HG03060 (cell line): ENCODE measurements at regions not wholly inside any gene's neighbourhood (a gene's known extent, or its start where the extent isn't known, plus 50 kb on each side); places are given as distances from the start of the nearest gene placed in this dataset.
"Not testable (repeated sequence)": the region's sequence is repeated elsewhere in the genome, so short reads cannot be mapped to it uniquely, and the experiment has no call there.

Experiments used
- ATAC-seq: cut with Tn5 transposase; IDR thresholded peaks from one replicate; pipeline ENCODE4 v1.9.1; 2021; ENCODE audit warnings: low read depth, moderate number of reproducible peaks; ENCODE audit not compliant: unreplicated experiment

DNA sequence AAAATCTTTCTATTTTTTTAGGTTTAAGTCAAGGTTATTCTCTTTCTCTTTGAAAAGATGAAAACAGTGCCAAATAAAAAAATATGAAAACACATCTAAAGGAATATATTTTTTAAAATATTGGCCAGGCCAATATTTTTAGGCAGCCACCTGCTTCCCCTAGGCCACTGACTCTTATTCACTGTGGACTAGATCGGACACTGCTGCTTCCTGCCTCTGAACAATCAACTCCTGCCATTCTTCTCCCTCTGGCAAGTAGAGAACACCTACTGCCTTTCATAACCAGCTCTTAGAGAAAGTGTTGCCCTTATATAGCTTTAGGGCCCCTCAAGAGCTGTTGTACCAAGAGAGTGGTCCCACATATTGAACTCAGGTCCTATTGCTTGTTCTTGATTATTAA lies 529.2 kb downstream of the RAPGEF2 start:
- ATAC-seq = no peak

DNA sequence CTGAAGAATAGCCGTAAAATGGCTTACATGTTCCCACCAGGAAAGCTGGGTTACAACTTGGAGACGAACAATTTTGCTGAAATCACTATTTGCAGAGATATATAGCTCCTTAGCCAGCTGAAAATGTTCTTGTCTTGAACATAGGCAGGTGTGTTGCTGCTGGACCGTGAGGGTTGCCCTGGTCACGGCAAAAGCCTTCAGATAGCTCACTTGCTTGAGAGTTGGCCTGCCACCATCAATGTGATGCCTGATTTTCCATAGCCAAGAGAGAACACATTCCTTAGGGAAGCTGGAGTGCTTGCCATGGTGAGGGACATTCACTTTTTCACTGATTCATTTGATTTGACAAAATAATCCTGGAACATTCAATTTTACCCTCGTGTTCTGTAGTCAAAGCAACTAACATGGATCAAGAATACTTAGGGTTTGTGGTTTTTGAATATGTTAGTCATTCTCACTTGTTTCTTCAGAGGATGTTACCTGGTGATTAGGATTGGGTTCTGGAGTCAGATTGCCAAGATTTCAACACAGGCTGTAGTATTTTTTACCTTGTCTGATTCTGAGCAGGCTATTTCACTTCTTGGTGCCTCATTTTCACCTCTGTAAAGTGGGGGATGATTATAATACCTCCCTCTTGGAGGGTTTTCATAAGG lies 536.9 kb downstream of the RAPGEF2 start:
- no peak for ATAC-seq

GRCh38 chr4:159649237-159649636 lies 546.4 kb downstream of the RAPGEF2 start:
- ATAC-seq = no peak

- no peak for ATAC-seq
Observed at GRCh38 chr4:159652871-159653270, 550.0 kb downstream of the RAPGEF2 start.

- ATAC-seq = no peak
Observed at GRCh38 chr4:159655547-159655946, 552.7 kb downstream of the RAPGEF2 start.

DNA sequence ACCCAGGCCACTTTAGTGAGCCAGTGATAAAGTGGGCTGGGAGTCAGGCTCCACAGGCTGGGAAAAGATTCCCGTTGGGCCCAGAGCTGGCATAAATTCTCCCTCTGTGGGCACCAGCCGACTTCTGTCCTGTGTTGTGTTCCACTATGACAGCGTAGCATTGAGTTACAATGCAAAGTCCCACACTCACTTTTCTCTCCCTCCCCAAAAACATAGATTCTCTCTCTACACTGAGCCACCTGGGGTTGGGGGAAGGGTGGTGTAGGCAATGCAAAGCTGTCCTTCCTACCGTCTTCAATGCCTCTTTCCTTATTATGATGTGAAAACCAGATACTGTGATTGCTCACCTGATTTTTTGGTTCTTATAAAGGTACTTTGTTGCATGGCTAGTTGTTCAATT lies 566.2 kb downstream of the RAPGEF2 start:
- no peak for ATAC-seq

DNA sequence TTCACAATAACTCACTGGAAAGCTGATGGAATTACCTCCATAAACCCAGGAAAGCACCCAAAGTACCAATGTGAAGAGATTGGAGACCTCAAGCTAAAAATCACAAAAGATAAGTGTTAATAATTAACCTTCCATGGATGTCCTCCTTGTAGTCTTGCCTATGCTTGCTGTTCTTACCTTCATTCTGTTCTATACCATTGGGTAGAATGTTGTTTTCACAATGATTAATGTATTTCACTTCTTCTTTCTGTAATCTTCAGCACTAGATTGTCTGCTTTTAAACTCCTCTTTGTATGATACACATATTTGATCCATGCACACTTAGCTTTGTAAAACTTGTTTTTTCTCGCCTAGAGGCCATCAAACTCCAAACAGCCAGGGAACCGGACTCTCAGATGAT lies 570.3 kb downstream of the RAPGEF2 start:
- no peak for ATAC-seq

DNA sequence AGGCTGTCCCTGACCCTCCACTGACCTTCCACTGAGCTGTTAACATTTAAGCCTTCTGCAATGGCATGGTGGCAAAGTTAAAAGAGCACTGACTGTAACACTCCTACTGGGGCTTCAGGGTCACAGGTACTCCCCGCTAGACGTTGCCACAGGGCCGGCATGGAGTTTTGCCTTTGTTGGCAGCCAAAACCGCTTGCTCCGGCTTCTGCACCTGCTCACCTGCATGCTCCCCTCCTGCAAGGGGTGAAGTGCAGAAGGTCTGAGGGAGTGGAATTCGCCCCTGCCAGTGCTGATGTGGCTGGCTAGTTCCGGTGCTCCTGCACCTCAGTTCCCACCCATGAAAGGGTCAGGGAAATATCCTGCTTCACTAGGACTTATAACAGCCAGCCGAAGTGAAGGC lies 571.4 kb downstream of the RAPGEF2 start:
- no peak for ATAC-seq

DNA sequence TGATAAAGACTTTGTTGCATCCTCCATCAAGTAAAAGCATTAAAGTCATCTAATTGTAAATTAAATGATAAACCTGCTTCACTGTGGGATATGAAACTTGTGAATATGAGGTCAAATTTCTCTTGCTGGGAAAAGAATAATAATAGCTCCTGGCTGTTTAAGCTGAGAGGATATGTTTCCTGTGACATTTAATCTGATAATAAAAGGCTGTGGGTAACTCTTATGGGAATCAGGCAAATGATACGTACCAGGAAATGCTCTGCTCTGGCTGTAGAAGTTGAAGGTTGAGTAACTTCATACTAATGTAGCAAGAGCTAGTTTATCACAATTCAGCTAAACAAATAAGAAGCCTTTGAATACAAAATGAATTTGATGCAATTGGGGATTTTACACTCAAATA lies 574.6 kb downstream of the RAPGEF2 start:
- no peak for ATAC-seq

DNA sequence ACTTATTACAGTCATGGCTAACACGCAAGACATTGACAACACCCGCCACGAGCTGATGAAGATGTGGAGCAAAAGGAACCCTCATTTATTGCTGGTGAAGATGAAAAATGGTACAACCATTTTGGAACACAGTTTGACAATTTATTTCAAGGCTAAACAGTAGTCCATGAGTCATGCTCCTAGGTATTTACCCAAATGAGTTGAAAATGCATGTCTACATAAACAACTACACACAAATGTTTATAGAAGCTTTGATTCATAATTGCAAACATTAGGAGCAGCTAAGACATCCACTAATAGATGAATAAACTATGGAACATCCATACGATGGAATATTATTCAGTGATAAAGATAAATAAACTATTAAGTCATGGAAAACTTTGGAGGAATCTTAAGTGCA lies 580.1 kb downstream of the RAPGEF2 start:
- ATAC-seq = no peak

- ATAC-seq = no peak
Observed at GRCh38 chr4:159684061-159684460, 581.2 kb downstream of the RAPGEF2 start.

- ATAC-seq = no peak
Observed at GRCh38 chr4:159685340-159686092, 582.6 kb downstream of the RAPGEF2 start.

GRCh38 chr4:159689526-159689925 lies 586.6 kb downstream of the RAPGEF2 start:
- ATAC-seq = no peak

- no peak for ATAC-seq
Observed at GRCh38 chr4:159697322-159698283, 594.7 kb downstream of the RAPGEF2 start.

- ATAC-seq = no peak
Observed at GRCh38 chr4:159698336-159698735, 595.5 kb downstream of the RAPGEF2 start.

DNA sequence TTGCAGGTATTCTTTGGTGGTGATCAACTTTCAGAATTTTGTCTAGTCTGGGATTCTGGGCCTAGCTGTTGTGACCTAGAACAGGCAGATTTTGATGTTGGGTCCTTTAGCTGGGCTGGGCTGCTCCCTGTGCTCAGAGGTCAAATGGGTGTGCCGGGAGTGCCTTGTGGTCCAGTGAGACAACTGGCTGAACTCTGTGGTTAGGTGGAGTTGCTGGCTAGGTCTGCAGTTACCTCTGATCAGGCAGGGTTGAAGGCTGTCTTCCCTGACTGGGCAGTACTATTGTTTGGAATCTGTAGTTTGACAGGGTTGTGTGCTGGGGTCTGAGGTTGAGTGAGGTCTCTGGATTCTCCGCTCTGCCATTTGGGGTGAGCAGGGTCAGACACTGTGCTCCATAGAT lies 599.3 kb downstream of the RAPGEF2 start:
- no peak for ATAC-seq

- ATAC-seq = no peak
Observed at GRCh38 chr4:159705334-159705733, 602.5 kb downstream of the RAPGEF2 start.

DNA sequence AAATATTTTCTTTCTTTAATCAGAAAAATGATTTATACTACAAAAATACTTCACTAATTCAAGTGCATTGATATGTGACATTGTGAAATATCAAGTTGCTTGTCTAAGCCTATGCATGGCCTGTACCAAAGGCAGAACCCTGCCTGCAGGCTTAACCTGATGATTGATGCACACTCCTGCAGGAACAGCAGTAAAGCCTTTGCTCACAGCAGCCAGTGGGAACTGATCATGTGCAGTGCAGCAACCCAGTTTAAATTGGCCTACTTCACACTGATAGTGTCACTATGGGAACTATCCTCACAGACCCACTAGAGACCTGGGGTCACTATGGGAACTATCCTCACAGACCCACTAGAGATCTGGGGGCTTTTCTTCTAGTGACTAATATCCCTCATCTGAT lies 603.8 kb downstream of the RAPGEF2 start:
- no peak for ATAC-seq

GRCh38 chr4:159715180-159715579 lies 612.3 kb downstream of the RAPGEF2 start:
- ATAC-seq = not testable (repeated sequence)

- ATAC-seq = no peak
Observed at GRCh38 chr4:159719531-159719930, 616.7 kb downstream of the RAPGEF2 start.

- ATAC-seq = no peak
Observed at GRCh38 chr4:159722052-159722451, 619.2 kb downstream of the RAPGEF2 start.
